Endodermal cell (in vitro differentiated cells): ENCODE measurements at regions not wholly inside any gene's neighbourhood (a gene's known extent, or its start where the extent isn't known, plus 50 kb on each side); places are given as distances from the start of the nearest gene placed in this dataset.

ENCODE experiments used
- DNase-seq: peaks from one replicate; pipeline ENCODE4 v3.0.0-alpha.2; 2017
- H3K27ac ChIP-seq: 2 replicates; pipeline ENCODE4 v1.5.1; 2013; ENCODE audit warnings: mild to moderate bottlenecking, low read depth, low read length, moderate library complexity
- H3K27me3 ChIP-seq: 2 replicates; pipeline ENCODE4 v1.6.1; 2013; ENCODE audit warnings: mild to moderate bottlenecking, low read length, moderate library complexity; ENCODE audit not compliant: insufficient read depth, control insufficient read depth, poor library complexity, severe bottlenecking
- H3K36me3 ChIP-seq: 2 replicates; pipeline ENCODE4 v1.7.0; 2013; ENCODE audit warnings: mild to moderate bottlenecking, low read length, moderate library complexity; ENCODE audit not compliant: control insufficient read depth, insufficient read depth
- H3K4me1 ChIP-seq: one replicate; pipeline ENCODE4 v1.7.0; 2013; ENCODE audit warnings: low read length; ENCODE audit not compliant: control insufficient read depth, insufficient read depth
- H3K4me3 ChIP-seq: 2 replicates; pipeline ENCODE4 v1.5.1; 2013; ENCODE audit warnings: mild to moderate bottlenecking, low read length, moderate library complexity
- H3K9ac ChIP-seq: 2 replicates; pipeline ENCODE4 v1.6.1; 2013; ENCODE audit warnings: mild to moderate bottlenecking, low read length, moderate library complexity; ENCODE audit not compliant: poor library complexity, severe bottlenecking; ENCODE audit errors: extremely low read depth
- H3K9me3 ChIP-seq: 2 replicates; pipeline ENCODE4 v1.6.1; 2013; ENCODE audit warnings: mild to moderate bottlenecking, low read length, moderate library complexity; ENCODE audit not compliant: control insufficient read depth
- H3K27ac Mint-ChIP-seq: 2 replicates; pipeline ENCODE4 v1.8.0; 2020; ENCODE audit warnings: mixed read lengths
- H3K27me3 Mint-ChIP-seq: 2 replicates; pipeline ENCODE4 v1.8.0; 2021; ENCODE audit warnings: mild to moderate bottlenecking, mixed read lengths; ENCODE audit not compliant: insufficient read depth
- H3K36me3 Mint-ChIP-seq: 2 replicates; pipeline ENCODE4 v1.8.0; 2020; ENCODE audit warnings: low read depth, mixed read lengths
- H3K4me1 Mint-ChIP-seq: 2 replicates; pipeline ENCODE4 v1.8.0; 2020; ENCODE audit warnings: mixed read lengths
- H3K4me3 Mint-ChIP-seq: 2 replicates; pipeline ENCODE4 v1.8.0; 2020; ENCODE audit warnings: mild to moderate bottlenecking, moderate library complexity, mixed read lengths
- H3K9me3 Mint-ChIP-seq: 2 replicates; pipeline ENCODE4 v1.8.0; 2020; ENCODE audit warnings: mild to moderate bottlenecking, mixed read lengths
- WGBS, 2 experiments: methylation state at CpG; one replicate each; pipeline versions ENCODE4 v1.1.5 to v1.1.7; 2013; ENCODE audit warnings: missing lambda C conversion rate in 2 of 2, mixed read lengths in 1 of 2; ENCODE audit not compliant: insufficient coverage in 1 of 2, insufficient read length in 1 of 2; 5-methylcytosine and 5-hydroxymethylcytosine counted together
- TF ChIP-seq, protein P1 (sequence below): fragments of 200-600 bp; sonication (generic); conservative IDR thresholded peaks from 2 replicates; pipeline ENCODE4 v1.5.0; 2021; ENCODE audit warnings: antibody characterized with exemption, mild to moderate bottlenecking

DNA sequence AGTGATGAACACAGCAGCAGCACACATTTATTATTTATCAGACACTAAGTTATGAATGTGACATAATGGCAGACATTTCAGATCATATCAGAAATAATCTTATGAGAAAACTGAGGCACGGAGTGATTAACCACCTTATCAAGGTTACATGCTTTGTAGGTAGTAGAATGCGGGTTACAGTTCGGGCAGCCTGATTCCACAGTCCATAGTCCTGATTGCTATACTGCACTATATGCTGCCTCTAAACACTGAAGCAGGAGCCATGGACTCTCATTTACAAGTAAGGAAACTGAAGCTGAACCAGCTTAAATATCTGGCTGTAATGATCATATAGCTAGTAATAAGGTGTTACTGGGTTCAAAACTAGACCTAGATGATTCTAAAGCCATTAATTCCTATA lies 291.3 kb upstream of the ADAMTSL1 start:
- TF ChIP-seq, protein P1, sequence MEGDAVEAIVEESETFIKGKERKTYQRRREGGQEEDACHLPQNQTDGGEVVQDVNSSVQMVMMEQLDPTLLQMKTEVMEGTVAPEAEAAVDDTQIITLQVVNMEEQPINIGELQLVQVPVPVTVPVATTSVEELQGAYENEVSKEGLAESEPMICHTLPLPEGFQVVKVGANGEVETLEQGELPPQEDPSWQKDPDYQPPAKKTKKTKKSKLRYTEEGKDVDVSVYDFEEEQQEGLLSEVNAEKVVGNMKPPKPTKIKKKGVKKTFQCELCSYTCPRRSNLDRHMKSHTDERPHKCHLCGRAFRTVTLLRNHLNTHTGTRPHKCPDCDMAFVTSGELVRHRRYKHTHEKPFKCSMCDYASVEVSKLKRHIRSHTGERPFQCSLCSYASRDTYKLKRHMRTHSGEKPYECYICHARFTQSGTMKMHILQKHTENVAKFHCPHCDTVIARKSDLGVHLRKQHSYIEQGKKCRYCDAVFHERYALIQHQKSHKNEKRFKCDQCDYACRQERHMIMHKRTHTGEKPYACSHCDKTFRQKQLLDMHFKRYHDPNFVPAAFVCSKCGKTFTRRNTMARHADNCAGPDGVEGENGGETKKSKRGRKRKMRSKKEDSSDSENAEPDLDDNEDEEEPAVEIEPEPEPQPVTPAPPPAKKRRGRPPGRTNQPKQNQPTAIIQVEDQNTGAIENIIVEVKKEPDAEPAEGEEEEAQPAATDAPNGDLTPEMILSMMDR = no peak
- DNase-seq = no peak
- Mint-ChIP-seq H3K9me3 (peaks cover 13% of the 10 kb centered on the region), H3K4me3 (no peak overlapping the region), H3K27ac (no peak overlapping the region), H3K27me3 (no peaks in the 10 kb centered on the region), H3K36me3 (peaks cover 2% of the 10 kb centered on the region), H3K4me1 (no peaks in the 10 kb centered on the region)
- Histone ChIP-seq H3K9ac (no peak overlapping the region), H3K9me3 (peaks cover 3% of the 10 kb centered on the region), H3K27ac (no peak overlapping the region), H3K27me3 (no peaks in the 10 kb centered on the region), H3K4me1 (no peaks in the 10 kb centered on the region), H3K36me3 (no peaks in the 10 kb centered on the region), H3K4me3 (no peak overlapping the region)
- WGBS, 2 experiments = 92 to 93% methylated on average over 2 to 3 of the region's 3 CpGs

DNA sequence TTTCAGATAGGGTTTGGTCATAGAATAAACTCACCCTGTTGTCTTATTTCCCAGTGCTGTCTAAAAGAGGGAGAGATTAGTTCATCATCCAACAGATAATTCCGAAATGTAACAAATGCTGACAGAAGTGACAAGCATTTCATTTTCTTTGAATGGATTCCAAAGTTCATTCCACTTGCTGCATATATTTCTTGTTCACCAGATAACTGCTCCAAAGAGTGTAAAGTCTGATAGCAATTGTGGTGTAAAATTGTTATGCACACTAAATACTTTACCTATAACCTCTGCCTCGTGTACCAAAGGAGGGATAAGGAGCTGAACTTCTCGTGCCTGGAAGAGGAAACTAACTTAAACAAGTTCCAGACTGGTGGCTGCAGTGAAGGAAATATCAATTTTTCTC lies 290.0 kb upstream of the ADAMTSL1 start:
- H3K4me3 Mint-ChIP-seq = no peak overlapping the region
- H3K4me1 Mint-ChIP-seq = no peaks in the 10 kb centered on the region
- Histone ChIP-seq H3K27me3 (no peaks in the 10 kb centered on the region), H3K36me3 (no peaks in the 10 kb centered on the region), H3K4me1 (no peaks in the 10 kb centered on the region), H3K9me3 (no peaks in the 10 kb centered on the region), H3K27ac (no peak overlapping the region), H3K4me3 (no peak overlapping the region), H3K9ac (no peak overlapping the region)
- no peak for DNase-seq
- H3K36me3 Mint-ChIP-seq = no peaks in the 10 kb centered on the region
- WGBS, 2 experiments = 94 to 100% methylated on average over 1 to 3 of the region's 3 CpGs
- H3K27ac Mint-ChIP-seq = no peak overlapping the region
- H3K27me3 Mint-ChIP-seq = no peaks in the 10 kb centered on the region
- TF ChIP-seq, protein P1 = no peak
- H3K9me3 Mint-ChIP-seq = peaks cover 9% of the 10 kb centered on the region

DNA sequence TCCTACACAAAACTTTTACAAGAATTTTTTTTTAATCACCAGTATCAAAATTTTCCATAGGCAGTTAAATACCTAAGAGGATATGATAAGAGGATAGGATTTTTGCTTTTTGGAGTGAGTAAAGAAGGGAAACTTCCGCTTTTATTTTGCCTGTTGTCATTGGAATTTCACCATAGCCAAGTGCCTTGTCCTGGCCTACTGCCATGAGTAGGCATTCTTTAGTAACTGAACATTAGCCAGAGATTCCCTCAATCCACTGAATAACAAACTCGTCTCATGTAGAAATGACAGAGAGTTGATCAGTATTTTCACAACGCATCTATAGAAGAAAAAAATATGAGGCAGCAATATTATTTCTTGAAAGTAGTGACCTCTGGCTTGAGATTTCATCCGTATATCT lies 289.6 kb upstream of the ADAMTSL1 start:
- H3K27me3 ChIP-seq = no peaks in the 10 kb centered on the region
- H3K9me3 ChIP-seq = no peaks in the 10 kb centered on the region
- no peak overlapping the region for H3K27ac Mint-ChIP-seq
- no peak overlapping the region for H3K4me3 Mint-ChIP-seq
- TF ChIP-seq, protein P1 = no peak
- peaks cover 6% of the 10 kb centered on the region for H3K9me3 Mint-ChIP-seq
- H3K9ac ChIP-seq = no peak overlapping the region
- H3K36me3 Mint-ChIP-seq = no peaks in the 10 kb centered on the region
- H3K27ac ChIP-seq = no peak overlapping the region
- no peaks in the 10 kb centered on the region for H3K36me3 ChIP-seq
- 93 to 100% methylated on average over 4 of the region's 4 CpGs for WGBS, 2 experiments
- no peaks in the 10 kb centered on the region for H3K27me3 Mint-ChIP-seq
- no peak for DNase-seq
- H3K4me1 Mint-ChIP-seq = no peaks in the 10 kb centered on the region
- H3K4me3 ChIP-seq = no peak overlapping the region
- H3K4me1 ChIP-seq = no peaks in the 10 kb centered on the region
